HCT116 (cell line): ENCODE measurements at regions not wholly inside any gene's neighbourhood (a gene's known extent, or its start where the extent isn't known, plus 50 kb on each side); places are given as distances from the start of the nearest gene placed in this dataset.

Experiments used
- ATAC-seq: fragments of 200-7000 bp; cut with Tn5 transposase; 2 replicates; pipeline ENCODE4 v1.9.1; 2020; ENCODE audit warnings: mild to moderate bottlenecking, moderate library complexity
- BruUV-seq: library from RNA; stranded (reverse); fragments of 400-500 nt; replicated peaks from 2 replicates; lab custom pipeline; 2021; lab: Mats Ljungman, UMichigan
- CTCF ChIA-PET: fragments of 300-600 bp; sonication (Branson Sonifier 250); formaldehyde crosslinking; loops from one replicate; lab custom pipeline; 2021; ENCODE audit warnings: antibody characterized with exemption; lab: Charles Lee
- POLR2A ChIA-PET: fragments of 300-600, 350-600 bp; sonication (Branson Sonifier 250); formaldehyde crosslinking; loops from one replicate; lab custom pipeline; 2021; ENCODE audit warnings: antibody characterized with exemption; lab: Charles Lee
- RAD21 ChIA-PET, 2 experiments: fragments of 300-600 bp; sonication (Branson Sonifier 250); formaldehyde crosslinking; loops; one replicate each; lab custom pipeline; 2023; ENCODE audit warnings: low total read pairs in 2 of 2; ENCODE audit not compliant: uncharacterized antibody in 2 of 2, unreplicated experiment in 2 of 2, low non-redundant PET in 1 of 2; lab: Charles Lee
- DNase-seq: peaks from one replicate; pipeline ENCODE4 v3.0.0-alpha.2; 2010; ENCODE audit warnings: low read depth, low spot score
- H2AFZ ChIP-seq: fragments of 200-600 bp; shearing (Covaris generic), sonication (generic); 2 replicates; pipeline ENCODE4 v1.6.1; 2017; ENCODE audit warnings: low read depth, mixed run types, mixed read lengths, antibody characterized with exemption, low read length; ENCODE audit not compliant: poor library complexity, severe bottlenecking
- H3K27ac ChIP-seq: 2 replicates; pipeline ENCODE4 v1.5.1; 2012; ENCODE audit warnings: low read depth, low read length
- H3K27me3 ChIP-seq: fragments of 200-600 bp; sonication (generic); 2 replicates; pipeline ENCODE4 v1.6.1; 2016; ENCODE audit warnings: mixed run types, low read length, mixed read lengths; ENCODE audit not compliant: insufficient read depth
- H3K36me3 ChIP-seq, 2 experiments: fragments of 200-500 bp in 1 of 2; fragments of 200-600 bp in 1 of 2; sonication (Bioruptor generic) in 1 of 2; sonication (generic) in 1 of 2; 2 replicates each; pipeline versions ENCODE4 v1.5.1 to v1.6.1; 2014 to 2016; ENCODE audit warnings: low read length in 2 of 2, inconsistent platforms in 1 of 2, mixed read lengths in 1 of 2, mixed run types in 1 of 2; ENCODE audit not compliant: insufficient read depth in 2 of 2, control insufficient read depth in 1 of 2
- H3K4me1 ChIP-seq, 2 experiments: fragments of 200-600 bp in 1 of 2; sonication (generic) in 1 of 2; 2 replicates each; pipeline versions ENCODE4 v1.5.1 to v1.6.1; 2012 to 2017; ENCODE audit warnings: low read length in 2 of 2, inconsistent platforms in 1 of 2, mild to moderate bottlenecking in 1 of 2, mixed read lengths in 1 of 2, mixed run types in 1 of 2, moderate library complexity in 1 of 2; ENCODE audit not compliant: insufficient read depth in 2 of 2, control insufficient read depth in 1 of 2
- H3K4me2 ChIP-seq: fragments of 200-600 bp; sonication (generic); 2 replicates; pipeline ENCODE4 v1.6.1; 2017; ENCODE audit warnings: mixed run types, low read length, mixed read lengths
- H3K4me3 ChIP-seq, 2 experiments: fragments of 200-600 bp in 1 of 2; sonication (generic) in 1 of 2; replicated peaks in 1 of 2; 2 replicates each; pipeline ENCODE4 v1.5.1; 2011 to 2016; ENCODE audit warnings: low read length in 2 of 2, control low read depth in 1 of 2, low read depth in 1 of 2, mild to moderate bottlenecking in 1 of 2, mixed read lengths in 1 of 2, mixed run types in 1 of 2
- H3K79me2 ChIP-seq: fragments of 200-600 bp; sonication (generic); 2 replicates; pipeline ENCODE4 v1.6.1; 2017; ENCODE audit warnings: mild to moderate bottlenecking, mixed run types, low read length, moderate library complexity, mixed read lengths; ENCODE audit not compliant: insufficient read depth
- H3K9ac ChIP-seq: fragments of 200-600 bp; sonication (generic); 2 replicates; pipeline ENCODE4 v1.6.1; 2016; ENCODE audit warnings: low read length, mixed read lengths
- H3K9me2 ChIP-seq: fragments of 200-600 bp; sonication (generic), shearing (Covaris generic); 2 replicates; pipeline ENCODE4 v1.6.1; 2017; ENCODE audit warnings: mixed run types, mild to moderate bottlenecking, moderate library complexity; ENCODE audit not compliant: insufficient read depth
- H3K9me3 ChIP-seq, 2 experiments: fragments of 200-500 bp in 1 of 2; fragments of 200-600 bp in 1 of 2; sonication (Bioruptor generic) in 1 of 2; sonication (generic) in 1 of 2; 2 replicates each; pipeline ENCODE4 v1.6.1; 2014 to 2017; ENCODE audit warnings: low read length in 2 of 2, mixed read lengths in 2 of 2, inconsistent platforms in 1 of 2, low read depth in 1 of 2, mild to moderate bottlenecking in 1 of 2, mixed run types in 1 of 2, moderate library complexity in 1 of 2; ENCODE audit not compliant: control insufficient read depth in 1 of 2, insufficient read depth in 1 of 2
- H4K20me1 ChIP-seq: fragments of 200-600 bp; sonication (generic), shearing (Covaris generic); 2 replicates; pipeline ENCODE4 v1.6.1; 2017; ENCODE audit warnings: mixed run types, mild to moderate bottlenecking, moderate library complexity; ENCODE audit not compliant: insufficient read depth
- ATF3 ChIP-seq: IDR thresholded peaks from 2 replicates; pipeline ENCODE4 v1.6.1; 2012
- CEBPB ChIP-seq: IDR thresholded peaks from 2 replicates; pipeline ENCODE4 v1.6.1; 2012; ENCODE audit warnings: low read depth
- CTCF ChIP-seq, 3 experiments: fragments of 200-600 bp in 1 of 3; sonication (generic) in 1 of 3; IDR thresholded peaks in 2 of 3; conservative IDR thresholded peaks in 1 of 3; 2 replicates each; pipeline ENCODE4 v1.5.1; 2012 to 2017; ENCODE audit warnings: low read depth in 2 of 3, low read length in 2 of 3, antibody characterized with exemption in 1 of 3, borderline replicate concordance in 1 of 3, control low read depth in 1 of 3, mild to moderate bottlenecking in 1 of 3, mixed read lengths in 1 of 3, mixed run types in 1 of 3, moderate library complexity in 1 of 3; ENCODE audit not compliant: insufficient read depth in 1 of 3
- ELF1 ChIP-seq: IDR thresholded peaks from 2 replicates; pipeline ENCODE4 v1.6.1; 2012; ENCODE audit warnings: low read depth, borderline replicate concordance
- EZH2phosphoT487 ChIP-seq: fragments of 200-600 bp; IDR thresholded peaks from 2 replicates; pipeline ENCODE4 v1.6.1; 2018; ENCODE audit warnings: antibody characterized with exemption, borderline replicate concordance
- FOSL1 ChIP-seq: IDR thresholded peaks from 2 replicates; pipeline ENCODE4 v1.6.1; 2012; ENCODE audit warnings: low read depth
- JUND ChIP-seq: IDR thresholded peaks from 2 replicates; pipeline ENCODE4 v1.6.1; 2012
- MAX ChIP-seq: IDR thresholded peaks from 2 replicates; pipeline ENCODE4 v1.6.1; 2012
- POLR2A ChIP-seq: IDR thresholded peaks from 2 replicates; pipeline ENCODE4 v1.7.0; 2011; ENCODE audit warnings: borderline replicate concordance; ENCODE audit not compliant: insufficient read depth, insufficient read length; ENCODE audit errors: extremely low read depth
- POLR2AphosphoS5 ChIP-seq: IDR thresholded peaks from 2 replicates; pipeline ENCODE4 v1.6.1; 2011; ENCODE audit warnings: mild to moderate bottlenecking, low read depth, low read length, moderate library complexity
- RAD21 ChIP-seq: IDR thresholded peaks from 2 replicates; pipeline ENCODE4 v1.6.1; 2012; ENCODE audit warnings: low read depth, mild to moderate bottlenecking
- REST ChIP-seq: IDR thresholded peaks from 2 replicates; pipeline ENCODE4 v1.6.1; 2012; ENCODE audit warnings: low read depth
- SIN3A ChIP-seq: IDR thresholded peaks from 2 replicates; pipeline ENCODE4 v1.6.1; 2012; ENCODE audit warnings: low read depth
- SP1 ChIP-seq: IDR thresholded peaks from 2 replicates; pipeline ENCODE4 v1.6.1; 2012; ENCODE audit warnings: low read depth
- SRF ChIP-seq: IDR thresholded peaks from 2 replicates; pipeline ENCODE4 v1.6.1; 2012; ENCODE audit warnings: low read depth
- YY1 ChIP-seq: IDR thresholded peaks from 2 replicates; pipeline ENCODE4 v1.6.1; 2011; ENCODE audit warnings: low read length, low read depth, moderate library complexity, mild to moderate bottlenecking; ENCODE audit not compliant: insufficient replicate concordance; ENCODE audit errors: extremely low read depth
- ZBTB33 ChIP-seq: IDR thresholded peaks from 2 replicates; pipeline ENCODE4 v1.6.1; 2011; ENCODE audit warnings: mild to moderate bottlenecking, low read length, moderate library complexity; ENCODE audit not compliant: insufficient replicate concordance; ENCODE audit errors: extremely low read depth
- ZFX ChIP-seq: fragments of 450-650 bp; IDR thresholded peaks from 2 replicates; pipeline ENCODE4 v1.6.1; 2017
- intact Hi-C: fragments of 100-400 bp; cut with micrococcal nuclease; formaldehyde crosslinking; loops from 2 replicates; pipeline ENCODE4 v1.10.0; 2022

- Histone ChIP-seq H3K79me2 (no peaks in the 10 kb centered on the region), H3K36me3 (no peaks in the 10 kb centered on the region)
- TF ChIP-seq SP1 (no peak), EZH2phosphoT487 (no peak), FOSL1 (no peak), REST (no peak), ELF1 (no peak), ZBTB33 (no peak), CEBPB (no peak), CTCF (IDR thresholded peaks at IDR 0.05 in 2 of 3, conservative IDR thresholded peaks at IDR 0.05 in 1 of 3; ENCODE audit: borderline replicate concordance in 1 of 3, insufficient read depth in 1 of 3, low read depth in 2 of 3, low read length in 2 of 3) (no peak), RAD21 (no peak), SRF (no peak), POLR2AphosphoS5 (no peak), ZFX (no peak), YY1 (no peak), ATF3 (no peak), POLR2A (no peak), MAX (no peak), JUND (no peak), SIN3A (no peak)
- TF ChIP-seq, all 23 proteins: peak for 0
- no peak overlapping the region for H3K9ac ChIP-seq
- ATAC-seq: peak; percentile 14; the same call in 1 of the 2 replicates
- DNase-seq: no peak
- no peaks in the 10 kb centered on the region for H3K27me3 ChIP-seq
- peak overlapping the region; percentile 39 for H3K4me2 ChIP-seq
- intact Hi-C loops: no loop called here
- no peaks in the 10 kb centered on the region for H3K9me2 ChIP-seq
- no peaks in the 10 kb centered on the region for H4K20me1 ChIP-seq
- CTCF ChIA-PET: no interaction called here
- H2AFZ ChIP-seq: no peak overlapping the region
- H3K4me3 ChIP-seq: no peak overlapping the region
- BruUV-seq: no TSS peak
- H3K27ac ChIP-seq: no peak overlapping the region
- no peaks in the 10 kb centered on the region for H3K9me3 ChIP-seq
- POLR2A ChIA-PET: no interaction called here
- RAD21 ChIA-PET: no interaction called here
- peaks cover 0 to 18% of the 10 kb centered on the region in 2 experiments; a peak in 2 of 4 replicates for H3K4me1 ChIP-seq
These were observed 256.1 kb upstream of the PITX2 start for GRCh38 chr4:110878956-110879355.
